Fibroblast of lung (primary cell): ENCODE measurements at regions not wholly inside any gene's neighbourhood (a gene's known extent, or its start where the extent isn't known, plus 50 kb on each side); places are given as distances from the start of the nearest gene placed in this dataset.

Experiments
- DNase-seq, 2 donors: peaks; one replicate each; pipeline versions ENCODE4 v3.0.0 to v3.0.0-alpha.2; 2010; ENCODE audit warnings: low read depth in 2 of 2
- H2AFZ ChIP-seq: 2 replicates; pipeline ENCODE4 v1.5.1; 2012; ENCODE audit warnings: low read length, control low read depth, inconsistent platforms
- H3K27ac ChIP-seq: 2 replicates; pipeline ENCODE4 v1.5.1; 2011; ENCODE audit warnings: low read length, control low read depth; ENCODE audit not compliant: insufficient read depth
- H3K27me3 ChIP-seq: 2 replicates; pipeline ENCODE4 v1.5.1; 2011; ENCODE audit warnings: mild to moderate bottlenecking, low read length; ENCODE audit not compliant: control insufficient read depth, insufficient read depth
- H3K36me3 ChIP-seq: 2 replicates; pipeline ENCODE4 v1.5.1; 2011; ENCODE audit warnings: low read length; ENCODE audit not compliant: control insufficient read depth, insufficient read depth
- H3K4me1 ChIP-seq: 2 replicates; pipeline ENCODE4 v1.5.1; 2011; ENCODE audit warnings: low read length; ENCODE audit not compliant: control insufficient read depth, insufficient read depth; ENCODE audit errors: extremely low read depth
- H3K4me2 ChIP-seq: 2 replicates; pipeline ENCODE4 v1.5.1; 2011; ENCODE audit warnings: low read length, control low read depth; ENCODE audit not compliant: insufficient read depth; ENCODE audit errors: extremely low read depth
- H3K4me3 ChIP-seq, 4 experiments: fragments of 200-600 bp in 1 of 4; sonication (generic) in 1 of 4; replicated peaks in 1 of 4; 2 replicates each; pipeline ENCODE4 v1.5.1; 2011 to 2016; ENCODE audit warnings: low read length in 4 of 4, low read depth in 3 of 4, mild to moderate bottlenecking in 3 of 4, control low read depth in 2 of 4, inconsistent platforms in 1 of 4, mixed read lengths in 1 of 4; ENCODE audit not compliant: insufficient read depth in 1 of 4; ENCODE audit errors: control extremely low read depth in 1 of 4
- H3K79me2 ChIP-seq: 2 replicates; pipeline ENCODE4 v1.5.1; 2012; ENCODE audit warnings: mild to moderate bottlenecking, low read length, inconsistent platforms; ENCODE audit not compliant: control insufficient read depth, insufficient read depth
- H3K9ac ChIP-seq: 2 replicates; pipeline ENCODE4 v1.5.1; 2011; ENCODE audit warnings: mild to moderate bottlenecking, low read length, control low read depth; ENCODE audit not compliant: insufficient read depth
- H3K9me3 ChIP-seq: 2 replicates; pipeline ENCODE4 v1.5.1; 2012; ENCODE audit warnings: low read depth, low read length; ENCODE audit not compliant: control insufficient read depth, insufficient read depth
- H4K20me1 ChIP-seq: 2 replicates; pipeline ENCODE4 v1.5.1; 2011; ENCODE audit warnings: low read length; ENCODE audit not compliant: control insufficient read depth, insufficient read depth; ENCODE audit errors: extremely low read depth
- CTCF ChIP-seq, 2 donors: IDR thresholded peaks in 1 of 2; conservative IDR thresholded peaks in 1 of 2; 1 replicate in 1 of 2; 2 replicates in 1 of 2; pipeline ENCODE4 v1.5.1; 2011 to 2012; ENCODE audit warnings: low read length in 2 of 2, control low read depth in 1 of 2, inconsistent platforms in 1 of 2, low read depth in 1 of 2, mild to moderate bottlenecking in 1 of 2
- EZH2 ChIP-seq: IDR thresholded peaks from 2 replicates; pipeline ENCODE4 v1.5.1; 2012; ENCODE audit warnings: low read length, control low read depth, mild to moderate bottlenecking; ENCODE audit errors: missing control alignments

GRCh38 chr6:40321616-40322015 lies 265.5 kb downstream of the LRFN2 start:
- Histone ChIP-seq H3K27ac (no peak overlapping the region), H3K4me3 (no peak overlapping the region), H3K9me3 (no peaks in the 10 kb centered on the region), H3K27me3 (no peaks in the 10 kb centered on the region), H3K4me1 (no peaks in the 10 kb centered on the region), H2AFZ (no peak overlapping the region), H4K20me1 (no peaks in the 10 kb centered on the region), H3K79me2 (no peaks in the 10 kb centered on the region), H3K36me3 (no peaks in the 10 kb centered on the region), H3K9ac (no peak overlapping the region), H3K4me2 (no peak overlapping the region)
- DNase-seq, result no peak
- TF ChIP-seq CTCF (conservative IDR thresholded peaks at IDR 0.05 in 1 of 2, IDR thresholded peaks at IDR 0.05 in 1 of 2; ENCODE audit: low read depth in 1 of 2, low read length in 2 of 2) (no peak), EZH2 (no peak)

- no peak overlapping the region for H3K4me2 ChIP-seq
- no peaks in the 10 kb centered on the region for H3K79me2 ChIP-seq
- TF ChIP-seq CTCF (conservative IDR thresholded peaks at IDR 0.05 in 1 of 2, IDR thresholded peaks at IDR 0.05 in 1 of 2; ENCODE audit: low read depth in 1 of 2, low read length in 2 of 2) (no peak), EZH2 (no peak)
- no peak overlapping the region for H2AFZ ChIP-seq
- no peak overlapping the region for H3K27ac ChIP-seq
- H3K4me3 ChIP-seq, result no peak overlapping the region
- DNase-seq, result no peak
- no peaks in the 10 kb centered on the region for H3K27me3 ChIP-seq
- no peak overlapping the region for H3K9ac ChIP-seq
- no peaks in the 10 kb centered on the region for H3K9me3 ChIP-seq
- no peaks in the 10 kb centered on the region for H4K20me1 ChIP-seq
- H3K4me1 ChIP-seq, result no peaks in the 10 kb centered on the region
- no peaks in the 10 kb centered on the region for H3K36me3 ChIP-seq
Observed at GRCh38 chr6:40320947-40321346, 266.2 kb downstream of the LRFN2 start.

- no peak for DNase-seq
- H3K27me3 ChIP-seq, result no peaks in the 10 kb centered on the region
- H3K9ac ChIP-seq, result no peak overlapping the region
Observed at GRCh38 chr6:40320441-40320840, 266.7 kb downstream of the LRFN2 start.

More at GRCh38 chr6:40320441-40320840, 266.7 kb downstream of the LRFN2 start:
- H3K9me3 ChIP-seq, result no peaks in the 10 kb centered on the region
- H3K4me1 ChIP-seq, result no peaks in the 10 kb centered on the region
- H3K27ac ChIP-seq, result no peak overlapping the region
- H3K79me2 ChIP-seq, result no peaks in the 10 kb centered on the region
- no peak overlapping the region for H3K4me3 ChIP-seq
- H3K4me2 ChIP-seq, result no peak overlapping the region
- no peak overlapping the region for H2AFZ ChIP-seq
- H3K36me3 ChIP-seq, result no peaks in the 10 kb centered on the region
- H4K20me1 ChIP-seq, result no peaks in the 10 kb centered on the region
- TF ChIP-seq EZH2, result no peak
- TF ChIP-seq CTCF (conservative IDR thresholded peaks at IDR 0.05 in 1 of 2, IDR thresholded peaks at IDR 0.05 in 1 of 2; ENCODE audit: low read depth in 1 of 2, low read length in 2 of 2), result no peak
